GM12865 (cell line): ENCODE measurements at regions not wholly inside any gene's neighbourhood (a gene's known extent, or its start where the extent isn't known, plus 50 kb on each side); places are given as distances from the start of the nearest gene placed in this dataset.

ENCODE experiments used
- DNase-seq: peaks from one replicate; pipeline ENCODE4 v3.0.0; 2010; ENCODE audit warnings: low read depth
- H3K4me3 ChIP-seq: 2 replicates; pipeline ENCODE4 v1.5.1; 2011; ENCODE audit warnings: mild to moderate bottlenecking, low read depth, low read length, control low read depth
- TF ChIP-seq, protein P1 (sequence below): IDR thresholded peaks from 2 replicates; pipeline ENCODE4 v1.5.1; 2011; ENCODE audit warnings: low read length, control low read depth, low read depth, inconsistent platforms; ENCODE audit not compliant: insufficient read depth; ENCODE audit errors: missing control alignments

GRCh38 chr9:78857373-78858225, 560.7 kb downstream of the PSAT1 start:
- no peak overlapping the region for H3K4me3 ChIP-seq
- DNase-seq, result no peak
- TF ChIP-seq, protein P1, sequence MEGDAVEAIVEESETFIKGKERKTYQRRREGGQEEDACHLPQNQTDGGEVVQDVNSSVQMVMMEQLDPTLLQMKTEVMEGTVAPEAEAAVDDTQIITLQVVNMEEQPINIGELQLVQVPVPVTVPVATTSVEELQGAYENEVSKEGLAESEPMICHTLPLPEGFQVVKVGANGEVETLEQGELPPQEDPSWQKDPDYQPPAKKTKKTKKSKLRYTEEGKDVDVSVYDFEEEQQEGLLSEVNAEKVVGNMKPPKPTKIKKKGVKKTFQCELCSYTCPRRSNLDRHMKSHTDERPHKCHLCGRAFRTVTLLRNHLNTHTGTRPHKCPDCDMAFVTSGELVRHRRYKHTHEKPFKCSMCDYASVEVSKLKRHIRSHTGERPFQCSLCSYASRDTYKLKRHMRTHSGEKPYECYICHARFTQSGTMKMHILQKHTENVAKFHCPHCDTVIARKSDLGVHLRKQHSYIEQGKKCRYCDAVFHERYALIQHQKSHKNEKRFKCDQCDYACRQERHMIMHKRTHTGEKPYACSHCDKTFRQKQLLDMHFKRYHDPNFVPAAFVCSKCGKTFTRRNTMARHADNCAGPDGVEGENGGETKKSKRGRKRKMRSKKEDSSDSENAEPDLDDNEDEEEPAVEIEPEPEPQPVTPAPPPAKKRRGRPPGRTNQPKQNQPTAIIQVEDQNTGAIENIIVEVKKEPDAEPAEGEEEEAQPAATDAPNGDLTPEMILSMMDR, result no peak

DNA sequence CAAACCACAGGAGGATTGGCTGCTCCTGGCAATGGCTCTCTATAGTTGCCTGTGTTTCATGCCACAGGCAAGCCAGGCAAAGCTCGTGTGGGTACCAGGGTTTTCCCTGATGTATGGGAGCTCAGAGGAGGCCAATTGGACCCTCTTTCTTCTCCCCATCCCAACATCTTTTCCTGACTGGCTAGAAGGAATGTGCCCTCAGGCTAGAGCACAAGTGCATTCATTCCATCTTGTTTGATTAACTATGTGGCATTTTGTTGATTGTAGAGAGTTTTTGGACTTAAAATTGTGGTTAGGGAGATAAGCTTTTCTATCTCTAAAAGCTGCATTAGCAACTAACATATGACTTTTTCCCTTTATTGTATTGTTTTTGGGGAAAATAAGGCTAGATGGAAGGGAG, 561.3 kb downstream of the PSAT1 start:
- no peak overlapping the region for H3K4me3 ChIP-seq
- TF ChIP-seq, protein P1, result no peak
- DNase-seq, result no peak

DNA sequence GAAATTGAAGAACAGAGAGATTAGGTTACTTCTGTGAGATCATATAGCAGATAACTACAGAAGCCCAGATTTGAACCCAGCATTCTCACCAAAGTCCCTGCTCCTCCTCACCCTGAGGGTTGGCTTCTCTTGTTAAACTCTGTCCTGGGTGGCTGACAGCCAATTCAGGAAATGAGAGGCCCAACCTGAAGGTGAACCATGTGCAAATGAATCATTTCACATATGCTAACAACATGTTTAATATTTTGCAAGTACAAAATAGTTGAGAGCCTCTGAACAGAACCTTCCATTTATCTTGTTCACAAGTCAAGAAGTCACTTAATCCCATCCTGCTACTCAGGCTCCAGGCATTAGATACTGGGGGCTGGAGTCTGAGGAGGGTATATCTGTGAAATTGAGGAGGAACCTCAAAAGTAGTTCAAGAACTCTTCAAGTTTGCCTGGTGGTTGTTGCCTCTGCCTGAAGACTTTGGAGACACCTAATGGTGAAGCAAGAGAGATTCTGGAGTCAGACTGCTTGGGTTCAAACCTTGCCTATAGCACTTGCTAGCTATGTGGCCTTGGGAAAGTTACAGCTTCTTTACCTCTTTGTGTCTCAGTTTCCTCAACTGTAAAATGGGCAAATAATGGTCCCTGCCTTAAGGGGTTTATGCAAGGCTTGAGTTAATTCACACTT, 564.0 kb downstream of the PSAT1 start:
- no peak overlapping the region for H3K4me3 ChIP-seq
- TF ChIP-seq, protein P1, result no peak
- DNase-seq, result no peak

GRCh38 chr9:78863531-78863930, 566.6 kb downstream of the PSAT1 start:
- DNase-seq, result no peak
- TF ChIP-seq, protein P1, result no peak
- no peak overlapping the region for H3K4me3 ChIP-seq

GRCh38 chr9:78865737-78866136, 568.8 kb downstream of the PSAT1 start:
- no peak overlapping the region for H3K4me3 ChIP-seq
- TF ChIP-seq, protein P1, result no peak
- no peak for DNase-seq

- H3K4me3 ChIP-seq, result no peak overlapping the region
- TF ChIP-seq, protein P1, result no peak
- DNase-seq, result no peak
Measured at GRCh38 chr9:78866207-78867132, 569.5 kb downstream of the PSAT1 start.
